ENCODE measurements at regions not wholly inside any gene's neighbourhood (a gene's known extent, or its start where the extent isn't known, plus 50 kb on each side); places are given as distances from the start of the nearest gene placed in this dataset.
A peak's percentile ranks its signal among the peaks of the same experiment; 100 is the strongest.

- TF ChIP-seq CTCF (IDR thresholded peaks at IDR 0.05) (no peak), POLR2A (IDR thresholded peaks at IDR 0.05) (no peak)
- no peak overlapping the region for H3K4me3 ChIP-seq (ENCODE audit: low read depth, poor library complexity, severe bottlenecking)
- WGBS, 2 donors: 90 to 92% methylated on average over 11 of the region's 11 CpGs
- peak in 1 of 2 donors; percentile 7 for DNase-seq (ENCODE audit: low spot score in 2 of 2)
- intact Hi-C loops (cut with DNase I; ENCODE audit: low total_unique reads): no loop called here
These were observed 195.2 kb upstream of the SLC24A3 start for GRCh38 chr20:19017104-19017690.

- 88 to 89% methylated on average over 5 of the region's 5 CpGs for WGBS, 2 donors
- peak in 1 of 2 donors; percentile 5 for DNase-seq (ENCODE audit: low spot score in 2 of 2)
- TF ChIP-seq POLR2A (IDR thresholded peaks at IDR 0.05) (no peak), CTCF (IDR thresholded peaks at IDR 0.05) (no peak)
- intact Hi-C loops (cut with DNase I; ENCODE audit: low total_unique reads): no loop called here
- no peak overlapping the region for H3K4me3 ChIP-seq (ENCODE audit: low read depth, poor library complexity, severe bottlenecking)
These were observed 193.6 kb upstream of the SLC24A3 start for GRCh38 chr20:19018881-19019280.

GRCh38 chr20:19019734-19020364, 192.6 kb upstream of the SLC24A3 start:
- 98 to 99% methylated on average over 5 of the region's 5 CpGs for WGBS, 2 donors
- H3K4me3 ChIP-seq (ENCODE audit: low read depth, poor library complexity, severe bottlenecking): no peak overlapping the region
- peak; percentile 12 to 45 for DNase-seq (ENCODE audit: low spot score in 2 of 2)
- no peak for TF ChIP-seq CTCF (IDR thresholded peaks at IDR 0.05)
- TF ChIP-seq POLR2A (IDR thresholded peaks at IDR 0.05): no peak
- intact Hi-C loops (cut with DNase I; ENCODE audit: low total_unique reads): no loop called here

GRCh38 chr20:19021406-19022117, 190.9 kb upstream of the SLC24A3 start:
- intact Hi-C loops (cut with DNase I; ENCODE audit: low total_unique reads): no loop called here
- DNase-seq (ENCODE audit: low spot score in 2 of 2): peak; percentile 8 to 75
- TF ChIP-seq POLR2A (IDR thresholded peaks at IDR 0.05) (no peak), CTCF (IDR thresholded peaks at IDR 0.05) (no peak)
- 81 to 83% methylated on average over 7 of the region's 7 CpGs for WGBS, 2 donors
- H3K4me3 ChIP-seq (ENCODE audit: low read depth, poor library complexity, severe bottlenecking): no peak overlapping the region

GRCh38 chr20:19022118-19022575, 190.3 kb upstream of the SLC24A3 start:
- DNase-seq (ENCODE audit: low spot score in 2 of 2): peak; percentile 6 to 78
- WGBS, 2 donors: 79 to 87% methylated on average over 8 of the region's 8 CpGs
- intact Hi-C loops (cut with DNase I; ENCODE audit: low total_unique reads): no loop called here
- H3K4me3 ChIP-seq (ENCODE audit: low read depth, poor library complexity, severe bottlenecking): no peak overlapping the region
- TF ChIP-seq POLR2A (IDR thresholded peaks at IDR 0.05): no peak

GRCh38 chr20:19022791-19023448, 189.5 kb upstream of the SLC24A3 start:
- DNase-seq (ENCODE audit: low spot score in 2 of 2): peak; percentile 6 to 48
- intact Hi-C loops (cut with DNase I; ENCODE audit: low total_unique reads): no loop called here
- H3K4me3 ChIP-seq (ENCODE audit: low read depth, poor library complexity, severe bottlenecking): no peak overlapping the region
- TF ChIP-seq POLR2A (IDR thresholded peaks at IDR 0.05) (no peak), CTCF (IDR thresholded peaks at IDR 0.05) (no peak)
- WGBS, 2 donors: 86 to 91% methylated on average over 11 of the region's 11 CpGs

All from lower leg skin (tissue), 4 donors.